ENCODE measurements at regions not wholly inside any gene's neighbourhood (a gene's known extent, or its start where the extent isn't known, plus 50 kb on each side); places are given as distances from the start of the nearest gene placed in this dataset.
A peak's percentile ranks its signal among the peaks of the same experiment; 100 is the strongest.

DNA sequence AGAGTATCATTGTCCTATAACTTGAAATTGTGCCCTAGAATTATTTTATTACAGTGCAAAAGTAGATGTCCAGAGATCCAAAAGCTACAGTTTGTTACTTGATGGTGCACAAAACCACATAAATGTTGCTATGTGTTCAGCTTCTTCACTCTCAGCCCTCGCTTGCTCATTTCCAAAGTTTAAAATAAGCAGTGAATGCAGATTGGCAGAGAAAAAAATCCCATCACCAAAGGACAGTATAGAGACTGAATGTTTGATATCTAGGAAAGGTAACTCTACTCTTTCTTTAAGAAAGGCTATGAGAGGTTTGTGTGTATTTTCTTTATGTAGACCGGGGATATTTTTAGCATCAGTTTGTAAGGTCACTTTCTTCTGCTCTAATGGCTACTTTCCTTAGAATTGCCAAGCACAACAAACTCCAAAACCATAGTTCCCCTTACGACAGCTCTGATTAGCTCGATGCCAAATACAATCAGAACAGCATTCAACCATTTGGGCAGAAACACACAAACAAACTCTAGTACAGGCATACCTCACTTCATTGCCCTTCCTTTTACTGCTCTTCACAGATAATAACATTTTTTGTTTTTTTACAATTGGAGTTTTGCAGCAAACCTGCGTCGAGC lies 164.1 kb upstream of the CCDC54 start:
- ATAC-seq: no peak
- no peak for TF ChIP-seq ARNTL (CRISPR knock-in tag; IDR thresholded peaks at IDR 0.05; ENCODE audit: borderline replicate concordance, low read depth)

DNA sequence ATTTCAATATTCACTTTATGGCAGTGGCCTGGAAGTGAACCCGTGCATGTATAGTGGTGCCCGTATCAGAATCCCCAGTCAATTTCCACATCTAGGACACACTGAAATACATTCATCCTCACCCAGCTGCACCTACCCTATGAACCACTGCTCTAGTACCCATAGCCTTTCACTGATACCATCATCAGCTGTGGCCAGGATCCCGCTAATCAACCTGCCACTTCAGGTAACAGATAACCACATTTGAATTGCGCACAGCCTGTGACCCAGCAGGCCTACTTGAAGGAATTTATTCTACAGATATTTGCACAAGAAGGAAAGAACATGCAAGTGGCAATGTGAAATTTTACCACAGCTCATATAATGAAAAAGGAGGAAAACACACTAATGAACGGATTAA lies 161.0 kb upstream of the CCDC54 start:
- ATAC-seq: peak; percentile 5; the same call in 2 of the 3 replicates
- TF ChIP-seq CSDC2 (CRISPR knock-in tag; IDR thresholded peaks at IDR 0.05) (0 out of 2 replicates have a peak, but pooled peaks have one; percentile 19), ZC3H10 (CRISPR knock-in tag; IDR thresholded peaks at IDR 0.05) (no peak), ISL1 (CRISPR knock-in tag; IDR thresholded peaks at IDR 0.05) (no peak), ZFP3 (CRISPR knock-in tag; IDR thresholded peaks at IDR 0.05) (no peak), BACH2 (CRISPR knock-in tag; IDR thresholded peaks at IDR 0.05; ENCODE audit: borderline replicate concordance) (no peak), ZNF8 (CRISPR knock-in tag; IDR thresholded peaks at IDR 0.05) (no peak), SNAI2 (CRISPR knock-in tag; IDR thresholded peaks at IDR 0.05) (no peak), ZNF70 (CRISPR knock-in tag; IDR thresholded peaks at IDR 0.05) (no peak)
- TF ChIP-seq, protein P1, sequence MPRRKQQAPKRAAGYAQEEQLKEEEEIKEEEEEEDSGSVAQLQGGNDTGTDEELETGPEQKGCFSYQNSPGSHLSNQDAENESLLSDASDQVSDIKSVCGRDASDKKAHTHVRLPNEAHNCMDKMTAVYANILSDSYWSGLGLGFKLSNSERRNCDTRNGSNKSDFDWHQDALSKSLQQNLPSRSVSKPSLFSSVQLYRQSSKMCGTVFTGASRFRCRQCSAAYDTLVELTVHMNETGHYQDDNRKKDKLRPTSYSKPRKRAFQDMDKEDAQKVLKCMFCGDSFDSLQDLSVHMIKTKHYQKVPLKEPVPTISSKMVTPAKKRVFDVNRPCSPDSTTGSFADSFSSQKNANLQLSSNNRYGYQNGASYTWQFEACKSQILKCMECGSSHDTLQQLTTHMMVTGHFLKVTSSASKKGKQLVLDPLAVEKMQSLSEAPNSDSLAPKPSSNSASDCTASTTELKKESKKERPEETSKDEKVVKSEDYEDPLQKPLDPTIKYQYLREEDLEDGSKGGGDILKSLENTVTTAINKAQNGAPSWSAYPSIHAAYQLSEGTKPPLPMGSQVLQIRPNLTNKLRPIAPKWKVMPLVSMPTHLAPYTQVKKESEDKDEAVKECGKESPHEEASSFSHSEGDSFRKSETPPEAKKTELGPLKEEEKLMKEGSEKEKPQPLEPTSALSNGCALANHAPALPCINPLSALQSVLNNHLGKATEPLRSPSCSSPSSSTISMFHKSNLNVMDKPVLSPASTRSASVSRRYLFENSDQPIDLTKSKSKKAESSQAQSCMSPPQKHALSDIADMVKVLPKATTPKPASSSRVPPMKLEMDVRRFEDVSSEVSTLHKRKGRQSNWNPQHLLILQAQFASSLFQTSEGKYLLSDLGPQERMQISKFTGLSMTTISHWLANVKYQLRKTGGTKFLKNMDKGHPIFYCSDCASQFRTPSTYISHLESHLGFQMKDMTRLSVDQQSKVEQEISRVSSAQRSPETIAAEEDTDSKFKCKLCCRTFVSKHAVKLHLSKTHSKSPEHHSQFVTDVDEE (CRISPR knock-in tag; IDR thresholded peaks at IDR 0.05): no peak

DNA sequence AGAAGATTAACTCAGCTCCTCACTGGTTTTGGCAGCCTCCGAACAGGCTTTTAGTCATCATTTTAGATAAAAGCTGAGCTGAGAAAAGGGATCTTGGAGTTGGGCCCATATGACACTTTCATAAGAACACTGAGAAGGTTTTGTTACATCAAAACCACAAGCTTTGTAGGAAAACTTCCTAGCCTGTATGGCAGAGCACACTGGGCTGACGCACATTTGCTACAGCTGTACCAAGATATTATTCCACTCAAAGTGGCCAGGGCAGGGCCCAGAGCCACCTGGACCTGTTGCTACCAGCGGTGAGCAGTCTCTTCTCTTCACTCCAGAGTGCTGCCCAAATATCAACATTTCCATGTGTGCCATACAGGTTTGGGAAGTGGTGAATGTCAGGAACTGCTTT lies 160.5 kb upstream of the CCDC54 start:
- no peak for TF ChIP-seq ZC3H10 (CRISPR knock-in tag; IDR thresholded peaks at IDR 0.05)
- TF ChIP-seq ISL1 (CRISPR knock-in tag; IDR thresholded peaks at IDR 0.05): no peak; the same call in 1 of the 2 replicates
- no peak for TF ChIP-seq OSR1 (CRISPR knock-in tag; IDR thresholded peaks at IDR 0.05)
- peak; percentile 43; the same call in 1 of the 2 replicates for TF ChIP-seq CSDC2 (CRISPR knock-in tag; IDR thresholded peaks at IDR 0.05)
- TF ChIP-seq ZFP30 (CRISPR knock-in tag; IDR thresholded peaks at IDR 0.05): no peak
- no peak for TF ChIP-seq TCF4 (CRISPR knock-in tag; IDR thresholded peaks at IDR 0.05; ENCODE audit: borderline replicate concordance)
- no peak for TF ChIP-seq ZNF8 (CRISPR knock-in tag; IDR thresholded peaks at IDR 0.05)
- no peak for TF ChIP-seq ESRRG (CRISPR knock-in tag; IDR thresholded peaks at IDR 0.05)
- TF ChIP-seq, protein P2, sequence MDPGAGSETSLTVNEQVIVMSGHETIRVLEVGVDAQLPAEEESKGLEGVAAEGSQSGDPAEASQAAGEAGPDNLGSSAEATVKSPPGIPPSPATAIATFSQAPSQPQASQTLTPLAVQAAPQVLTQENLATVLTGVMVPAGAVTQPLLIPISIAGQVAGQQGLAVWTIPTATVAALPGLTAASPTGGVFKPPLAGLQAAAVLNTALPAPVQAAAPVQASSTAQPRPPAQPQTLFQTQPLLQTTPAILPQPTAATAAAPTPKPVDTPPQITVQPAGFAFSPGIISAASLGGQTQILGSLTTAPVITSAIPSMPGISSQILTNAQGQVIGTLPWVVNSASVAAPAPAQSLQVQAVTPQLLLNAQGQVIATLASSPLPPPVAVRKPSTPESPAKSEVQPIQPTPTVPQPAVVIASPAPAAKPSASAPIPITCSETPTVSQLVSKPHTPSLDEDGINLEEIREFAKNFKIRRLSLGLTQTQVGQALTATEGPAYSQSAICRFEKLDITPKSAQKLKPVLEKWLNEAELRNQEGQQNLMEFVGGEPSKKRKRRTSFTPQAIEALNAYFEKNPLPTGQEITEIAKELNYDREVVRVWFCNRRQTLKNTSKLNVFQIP (CRISPR knock-in tag; IDR thresholded peaks at IDR 0.05; ENCODE audit: borderline replicate concordance, low read depth): no peak
- TF ChIP-seq ZNF565 (CRISPR knock-in tag; conservative IDR thresholded peaks at IDR 0.05; ENCODE audit: low read depth): no peak
- 0 out of 2 replicates have a peak, but pooled peaks have one; percentile 5 for TF ChIP-seq SNAI2 (CRISPR knock-in tag; IDR thresholded peaks at IDR 0.05)
- TF ChIP-seq, protein P3, sequence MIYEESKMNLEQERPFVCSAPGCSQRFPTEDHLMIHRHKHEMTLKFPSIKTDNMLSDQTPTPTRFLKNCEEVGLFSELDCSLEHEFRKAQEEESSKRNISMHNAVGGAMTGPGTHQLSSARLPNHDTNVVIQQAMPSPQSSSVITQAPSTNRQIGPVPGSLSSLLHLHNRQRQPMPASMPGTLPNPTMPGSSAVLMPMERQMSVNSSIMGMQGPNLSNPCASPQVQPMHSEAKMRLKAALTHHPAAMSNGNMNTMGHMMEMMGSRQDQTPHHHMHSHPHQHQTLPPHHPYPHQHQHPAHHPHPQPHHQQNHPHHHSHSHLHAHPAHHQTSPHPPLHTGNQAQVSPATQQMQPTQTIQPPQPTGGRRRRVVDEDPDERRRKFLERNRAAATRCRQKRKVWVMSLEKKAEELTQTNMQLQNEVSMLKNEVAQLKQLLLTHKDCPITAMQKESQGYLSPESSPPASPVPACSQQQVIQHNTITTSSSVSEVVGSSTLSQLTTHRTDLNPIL (CRISPR knock-in tag; IDR thresholded peaks at IDR 0.05; ENCODE audit: low read depth): no peak
- TF ChIP-seq CSRNP3 (CRISPR knock-in tag; IDR thresholded peaks at IDR 0.05): no peak
- TF ChIP-seq PATZ1 (CRISPR knock-in tag; IDR thresholded peaks at IDR 0.05; ENCODE audit: borderline replicate concordance): no peak
- no peak for TF ChIP-seq ARNTL (CRISPR knock-in tag; IDR thresholded peaks at IDR 0.05; ENCODE audit: borderline replicate concordance, low read depth)
- TF ChIP-seq ZNF70 (CRISPR knock-in tag; IDR thresholded peaks at IDR 0.05): no peak
- 0 out of 2 replicates have a peak, but pooled peaks have one; percentile 8 for TF ChIP-seq GLIS3 (CRISPR knock-in tag; IDR thresholded peaks at IDR 0.05)
- no peak for TF ChIP-seq ZFP3 (CRISPR knock-in tag; IDR thresholded peaks at IDR 0.05)
- TF ChIP-seq TOX (CRISPR knock-in tag; IDR thresholded peaks at IDR 0.05; ENCODE audit: borderline replicate concordance): no peak
- no peak for TF ChIP-seq PPARA (CRISPR knock-in tag; IDR thresholded peaks at IDR 0.05; ENCODE audit: borderline replicate concordance)
- TF ChIP-seq RARB (CRISPR knock-in tag; IDR thresholded peaks at IDR 0.05): no peak
- TF ChIP-seq BACH2 (CRISPR knock-in tag; IDR thresholded peaks at IDR 0.05; ENCODE audit: borderline replicate concordance): no peak
- peak; percentile 86 for ATAC-seq

All from SK-N-SH treated with all-trans-retinoic acid at 6 μM for 48 hours (cell line).